ENCODE measurements at regions not wholly inside any gene's neighbourhood (a gene's known extent, or its start where the extent isn't known, plus 50 kb on each side); places are given as distances from the start of the nearest gene placed in this dataset.

GRCh38 chr18:10240973-10241372, 213.5 kb upstream of the APCDD1 start:
- no peak for TF ChIP-seq CTCF (IDR thresholded peaks at IDR 0.05; ENCODE audit: insufficient read depth, low read depth, low read length)
- TF ChIP-seq EZH2 (IDR thresholded peaks at IDR 0.05; ENCODE audit: insufficient read depth, low read length), result no peak

Measured in astrocyte (in vitro differentiated cells and primary cell).